ENCODE measurements at regions not wholly inside any gene's neighbourhood (a gene's known extent, or its start where the extent isn't known, plus 50 kb on each side); places are given as distances from the start of the nearest gene placed in this dataset.
A peak's percentile ranks its signal among the peaks of the same experiment; 100 is the strongest.

DNA sequence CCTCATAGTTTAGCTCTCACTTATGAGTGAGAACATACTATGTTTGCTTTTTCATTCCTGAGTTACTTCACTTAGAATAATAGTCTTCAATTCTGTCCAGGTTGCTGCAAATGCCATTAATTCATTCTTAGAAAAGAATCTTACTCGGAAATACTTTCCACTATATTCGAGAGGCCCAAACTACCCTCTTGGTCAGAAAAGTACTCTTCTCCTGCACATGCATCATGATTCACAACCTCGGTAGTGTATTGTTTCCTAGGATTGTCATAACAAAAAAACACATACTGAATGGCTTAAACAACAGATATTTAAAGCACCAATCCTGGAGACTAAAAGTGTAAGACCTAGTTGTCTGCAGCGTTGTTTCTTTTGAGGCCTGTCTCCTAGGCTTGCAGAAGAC lies 364.0 kb upstream of the SLC14A2 start:
- no peaks in the 10 kb centered on the region for H3K9me3 ChIP-seq
- H3K4me2 ChIP-seq: no peak overlapping the region
- peaks cover 14% of the 10 kb centered on the region for H3F3A ChIP-seq (replicated peaks; ENCODE audit: insufficient read depth)
- H3K4me3 ChIP-seq (ENCODE audit: low read depth in 2 of 2, low read length in 1 of 2): no peak overlapping the region
- H3K27ac ChIP-seq (ENCODE audit: low read depth in 2 of 2, low read length in 1 of 2): peak overlapping the region in 1 of 2 experiments; percentile 28; a peak in 3 of 4 replicates
- H2AFZ ChIP-seq (ENCODE audit: low read depth): no peak overlapping the region
- POLR2A ChIA-PET: no interaction called here
- peaks cover 0 to 38% of the 10 kb centered on the region in 2 experiments; a peak in 2 of 4 replicates for H3K4me1 ChIP-seq (ENCODE audit: control insufficient read depth in 1 of 2, insufficient read depth in 2 of 2, low read depth in 1 of 2, low read length in 1 of 2)
- TF ChIP-seq MEF2A (IDR thresholded peaks at IDR 0.05; ENCODE audit: borderline replicate concordance, low read depth) (no peak), RCOR1 (IDR thresholded peaks at IDR 0.05; ENCODE audit: low read length) (no peak), RXRA (IDR thresholded peaks at IDR 0.05; ENCODE audit: borderline replicate concordance, low read depth) (no peak), SMC3 (IDR thresholded peaks at IDR 0.05; ENCODE audit: low read depth, low read length) (no peak), TAF1 (IDR thresholded peaks at IDR 0.05; ENCODE audit: borderline replicate concordance, low read depth, low read length) (no peak), JUND (IDR thresholded peaks at IDR 0.05) (no peak), RFX5 (IDR thresholded peaks at IDR 0.05; ENCODE audit: low read length) (no peak), TCF12 (IDR thresholded peaks at IDR 0.05) (no peak), CHD2 (IDR thresholded peaks at IDR 0.05; ENCODE audit: low read length, partially characterized antibody) (no peak), GABPA (IDR thresholded peaks at IDR 0.05; ENCODE audit: low read depth) (no peak), GATA2 (CRISPR knock-in tag; IDR thresholded peaks at IDR 0.05) (no peak)
- TF ChIP-seq, protein P1, sequence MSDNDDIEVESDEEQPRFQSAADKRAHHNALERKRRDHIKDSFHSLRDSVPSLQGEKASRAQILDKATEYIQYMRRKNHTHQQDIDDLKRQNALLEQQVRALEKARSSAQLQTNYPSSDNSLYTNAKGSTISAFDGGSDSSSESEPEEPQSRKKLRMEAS (IDR thresholded peaks at IDR 0.05; ENCODE audit: low read depth): no peak
- TF ChIP-seq, protein P2, sequence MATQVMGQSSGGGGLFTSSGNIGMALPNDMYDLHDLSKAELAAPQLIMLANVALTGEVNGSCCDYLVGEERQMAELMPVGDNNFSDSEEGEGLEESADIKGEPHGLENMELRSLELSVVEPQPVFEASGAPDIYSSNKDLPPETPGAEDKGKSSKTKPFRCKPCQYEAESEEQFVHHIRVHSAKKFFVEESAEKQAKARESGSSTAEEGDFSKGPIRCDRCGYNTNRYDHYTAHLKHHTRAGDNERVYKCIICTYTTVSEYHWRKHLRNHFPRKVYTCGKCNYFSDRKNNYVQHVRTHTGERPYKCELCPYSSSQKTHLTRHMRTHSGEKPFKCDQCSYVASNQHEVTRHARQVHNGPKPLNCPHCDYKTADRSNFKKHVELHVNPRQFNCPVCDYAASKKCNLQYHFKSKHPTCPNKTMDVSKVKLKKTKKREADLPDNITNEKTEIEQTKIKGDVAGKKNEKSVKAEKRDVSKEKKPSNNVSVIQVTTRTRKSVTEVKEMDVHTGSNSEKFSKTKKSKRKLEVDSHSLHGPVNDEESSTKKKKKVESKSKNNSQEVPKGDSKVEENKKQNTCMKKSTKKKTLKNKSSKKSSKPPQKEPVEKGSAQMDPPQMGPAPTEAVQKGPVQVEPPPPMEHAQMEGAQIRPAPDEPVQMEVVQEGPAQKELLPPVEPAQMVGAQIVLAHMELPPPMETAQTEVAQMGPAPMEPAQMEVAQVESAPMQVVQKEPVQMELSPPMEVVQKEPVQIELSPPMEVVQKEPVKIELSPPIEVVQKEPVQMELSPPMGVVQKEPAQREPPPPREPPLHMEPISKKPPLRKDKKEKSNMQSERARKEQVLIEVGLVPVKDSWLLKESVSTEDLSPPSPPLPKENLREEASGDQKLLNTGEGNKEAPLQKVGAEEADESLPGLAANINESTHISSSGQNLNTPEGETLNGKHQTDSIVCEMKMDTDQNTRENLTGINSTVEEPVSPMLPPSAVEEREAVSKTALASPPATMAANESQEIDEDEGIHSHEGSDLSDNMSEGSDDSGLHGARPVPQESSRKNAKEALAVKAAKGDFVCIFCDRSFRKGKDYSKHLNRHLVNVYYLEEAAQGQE (IDR thresholded peaks at IDR 0.05; ENCODE audit: low read depth, low read length): no peak
- TF ChIP-seq, protein P3, sequence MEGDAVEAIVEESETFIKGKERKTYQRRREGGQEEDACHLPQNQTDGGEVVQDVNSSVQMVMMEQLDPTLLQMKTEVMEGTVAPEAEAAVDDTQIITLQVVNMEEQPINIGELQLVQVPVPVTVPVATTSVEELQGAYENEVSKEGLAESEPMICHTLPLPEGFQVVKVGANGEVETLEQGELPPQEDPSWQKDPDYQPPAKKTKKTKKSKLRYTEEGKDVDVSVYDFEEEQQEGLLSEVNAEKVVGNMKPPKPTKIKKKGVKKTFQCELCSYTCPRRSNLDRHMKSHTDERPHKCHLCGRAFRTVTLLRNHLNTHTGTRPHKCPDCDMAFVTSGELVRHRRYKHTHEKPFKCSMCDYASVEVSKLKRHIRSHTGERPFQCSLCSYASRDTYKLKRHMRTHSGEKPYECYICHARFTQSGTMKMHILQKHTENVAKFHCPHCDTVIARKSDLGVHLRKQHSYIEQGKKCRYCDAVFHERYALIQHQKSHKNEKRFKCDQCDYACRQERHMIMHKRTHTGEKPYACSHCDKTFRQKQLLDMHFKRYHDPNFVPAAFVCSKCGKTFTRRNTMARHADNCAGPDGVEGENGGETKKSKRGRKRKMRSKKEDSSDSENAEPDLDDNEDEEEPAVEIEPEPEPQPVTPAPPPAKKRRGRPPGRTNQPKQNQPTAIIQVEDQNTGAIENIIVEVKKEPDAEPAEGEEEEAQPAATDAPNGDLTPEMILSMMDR (IDR thresholded peaks at IDR 0.05): no peak
- TF ChIP-seq, protein P4, sequence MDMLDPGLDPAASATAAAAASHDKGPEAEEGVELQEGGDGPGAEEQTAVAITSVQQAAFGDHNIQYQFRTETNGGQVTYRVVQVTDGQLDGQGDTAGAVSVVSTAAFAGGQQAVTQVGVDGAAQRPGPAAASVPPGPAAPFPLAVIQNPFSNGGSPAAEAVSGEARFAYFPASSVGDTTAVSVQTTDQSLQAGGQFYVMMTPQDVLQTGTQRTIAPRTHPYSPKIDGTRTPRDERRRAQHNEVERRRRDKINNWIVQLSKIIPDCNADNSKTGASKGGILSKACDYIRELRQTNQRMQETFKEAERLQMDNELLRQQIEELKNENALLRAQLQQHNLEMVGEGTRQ (IDR thresholded peaks at IDR 0.05; ENCODE audit: borderline replicate concordance, low read depth, low read length): no peak
- DNase-seq: no peak
- WGBS (ENCODE audit: low lambda C conversion rate): 76% methylated on average over 4 of the region's 4 CpGs
- no peaks in the 10 kb centered on the region for H3K27me3 ChIP-seq (ENCODE audit: insufficient read depth)
- no peaks in the 10 kb centered on the region for H3K36me3 ChIP-seq (replicated peaks in 1 of 2; ENCODE audit: control insufficient read depth in 1 of 2, insufficient read depth in 2 of 2, low read length in 1 of 2)
- no peaks in the 10 kb centered on the region for H3K79me2 ChIP-seq (ENCODE audit: insufficient read depth)
- no peaks in the 10 kb centered on the region for H4K20me1 ChIP-seq (ENCODE audit: insufficient read depth)
- CTCF ChIA-PET: no interaction called here
- no peak overlapping the region for H3K9ac ChIP-seq
- no peaks in the 10 kb centered on the region for H3K9me2 ChIP-seq

Data from SK-N-SH (cell line).